Lung (tissue), 11 donors: ENCODE measurements at regions not wholly inside any gene's neighbourhood (a gene's known extent, or its start where the extent isn't known, plus 50 kb on each side); places are given as distances from the start of the nearest gene placed in this dataset.

Experiments
- ATAC-seq: fragments of 200-7000 bp; cut with Tn5 transposase; one replicate; pipeline ENCODE4 v1.9.1; 2020; ENCODE audit warnings: moderate number of reproducible peaks; ENCODE audit not compliant: insufficient read depth, low FRiP score
- DNase-seq, 3 donors: peaks; one replicate each; pipeline ENCODE4 v3.0.0-alpha.2; 2013 to 2017
- H3K27ac ChIP-seq, 2 donors: one replicate each; pipeline ENCODE4 v1.5.1; 2013; ENCODE audit warnings: mild to moderate bottlenecking in 2 of 2, moderate library complexity in 2 of 2, control low read depth in 1 of 2, inconsistent platforms in 1 of 2, low read depth in 1 of 2, low read length in 1 of 2
- H3K27me3 ChIP-seq, 3 donors: one replicate each; pipeline ENCODE4 v1.5.1; 2013; ENCODE audit warnings: low read length in 2 of 3; ENCODE audit not compliant: control insufficient read depth in 3 of 3, insufficient read depth in 3 of 3
- H3K36me3 ChIP-seq, 4 donors: one replicate each; pipeline ENCODE4 v1.5.1; 2013; ENCODE audit warnings: low read length in 4 of 4, mild to moderate bottlenecking in 1 of 4, moderate library complexity in 1 of 4; ENCODE audit not compliant: control insufficient read depth in 4 of 4, insufficient read depth in 4 of 4
- H3K4me1 ChIP-seq, 5 donors: one replicate each; pipeline ENCODE4 v1.5.1; 2013; ENCODE audit warnings: low read length in 5 of 5, mild to moderate bottlenecking in 2 of 5, moderate library complexity in 1 of 5; ENCODE audit not compliant: control insufficient read depth in 5 of 5, insufficient read depth in 5 of 5
- H3K4me3 ChIP-seq: one replicate; pipeline ENCODE4 v1.5.1; 2013; ENCODE audit warnings: mild to moderate bottlenecking, control low read depth, moderate library complexity
- H3K9ac ChIP-seq, 2 donors: one replicate each; pipeline ENCODE4 v1.5.1; 2013; ENCODE audit warnings: low read length in 2 of 2, control low read depth in 1 of 2; ENCODE audit not compliant: insufficient read depth in 1 of 2
- H3K9me3 ChIP-seq, 4 donors: one replicate each; pipeline ENCODE4 v1.5.1; 2013; ENCODE audit warnings: low read length in 3 of 4, mild to moderate bottlenecking in 1 of 4, moderate library complexity in 1 of 4; ENCODE audit not compliant: control insufficient read depth in 4 of 4, insufficient read depth in 3 of 4
- CTCF ChIP-seq: IDR thresholded peaks from 2 replicates; pipeline ENCODE4 v1.5.1; 2012; ENCODE audit warnings: mild to moderate bottlenecking; ENCODE audit errors: control extremely low read depth, extremely low read depth
- WGBS, 2 donors: extraction: QIAGEN DNeasy Blood & Tissue Kit; methylation state at CpG; one replicate each; pipeline ENCODE4 v1.1.7; 2013; 5-methylcytosine and 5-hydroxymethylcytosine counted together
- donor health status: control.
- donor health status: control.
- donor health status: Bipolar disorder and iron deficiency.
- donor health status: healthy.
- donor health status: DM: yes; HTN: yes; CAD: no.

GRCh38 chr11:91837411-91838330 is 386.9 kb upstream of the FAT3 start:
- H3K4me3 ChIP-seq: no peak overlapping the region
- H3K27ac ChIP-seq: no peak overlapping the region
- no peak overlapping the region for H3K9ac ChIP-seq
- H3K27me3 ChIP-seq: no peaks in the 10 kb centered on the region
- 64 to 77% methylated on average over 2 of the region's 2 CpGs for WGBS, 2 donors
- no peaks in the 10 kb centered on the region for H3K36me3 ChIP-seq
- ATAC-seq: no peak
- DNase-seq: no peak
- TF ChIP-seq CTCF: no peak
- peaks cover 0 to 3% (median 0%) of the 10 kb centered on the region in 4 donors for H3K9me3 ChIP-seq
- H3K4me1 ChIP-seq: peaks cover 0 to 27% (median 0%) of the 10 kb centered on the region in 5 donors

GRCh38 chr11:91835051-91835560 is 389.5 kb upstream of the FAT3 start:
- DNase-seq (peak; percentile 17 to 71 (median 68)), ATAC-seq (no peak)
- no peak for TF ChIP-seq CTCF
- no peak overlapping the region for H3K9ac ChIP-seq
- peaks cover 0 to 27% (median 0%) of the 10 kb centered on the region in 5 donors for H3K4me1 ChIP-seq
- peaks cover 0 to 3% (median under 1%) of the 10 kb centered on the region in 4 donors for H3K9me3 ChIP-seq
- H3K27ac ChIP-seq: no peak overlapping the region
- H3K27me3 ChIP-seq: no peaks in the 10 kb centered on the region
- no peaks in the 10 kb centered on the region for H3K36me3 ChIP-seq
- WGBS, 2 donors: 79 to 89% methylated on average over 3 of the region's 3 CpGs
- no peak overlapping the region for H3K4me3 ChIP-seq

- ATAC-seq (no peak), DNase-seq (peak in 2 of 3 donors; percentile 50 to 56)
- Histone ChIP-seq H3K27me3 (no peaks in the 10 kb centered on the region), H3K4me3 (no peak overlapping the region), H3K9ac (no peak overlapping the region), H3K4me1 (no peaks in the 10 kb centered on the region), H3K9me3 (peaks cover 0 to 3% (median 0%) of the 10 kb centered on the region in 4 donors), H3K27ac (no peak overlapping the region), H3K36me3 (no peaks in the 10 kb centered on the region)
- no peak for TF ChIP-seq CTCF
- WGBS, 2 donors: 86 to 87% methylated on average over 4 of the region's 4 CpGs
Measured at GRCh38 chr11:91828901-91829300, 395.7 kb upstream of the FAT3 start.
